HS-5 (cell line): ENCODE measurements at regions not wholly inside any gene's neighbourhood (a gene's known extent, or its start where the extent isn't known, plus 50 kb on each side); places are given as distances from the start of the nearest gene placed in this dataset.
"Not testable (repeated sequence)": the region's sequence is repeated elsewhere in the genome, so short reads cannot be mapped to it uniquely, and the experiment has no call there.

Source experiments
- DNase-seq: peaks from one replicate; pipeline ENCODE4 v3.0.0-alpha.2; 2012; ENCODE audit warnings: low read depth

GRCh38 chr6:144477396-144477795 lies 192.3 kb downstream of the UTRN start:
- no peak for DNase-seq

- no peak for DNase-seq
Observed at GRCh38 chr6:144477856-144478255, 192.7 kb downstream of the UTRN start.

- no peak for DNase-seq
Observed at GRCh38 chr6:144478483-144478882, 193.3 kb downstream of the UTRN start.

- no peak for DNase-seq
Observed at GRCh38 chr6:144479991-144480390, 194.9 kb downstream of the UTRN start.

- DNase-seq: no peak
Observed at GRCh38 chr6:144480473-144480872, 195.3 kb downstream of the UTRN start.

- DNase-seq: no peak
Observed at GRCh38 chr6:144481527-144481926, 196.4 kb downstream of the UTRN start.

- peak; percentile 39 for DNase-seq
Observed at GRCh38 chr6:144482142-144482541, 197.0 kb downstream of the UTRN start.

- DNase-seq: no peak
Observed at GRCh38 chr6:144485531-144485930, 200.4 kb downstream of the UTRN start.

- no peak for DNase-seq
Observed at GRCh38 chr6:144488590-144488989, 203.5 kb downstream of the UTRN start.

GRCh38 chr6:144493035-144493910 lies 208.1 kb downstream of the UTRN start:
- DNase-seq: peak; percentile 9

- not testable (repeated sequence) for DNase-seq
Observed at GRCh38 chr6:144495076-144495475, 209.9 kb downstream of the UTRN start.

- no peak for DNase-seq
Observed at GRCh38 chr6:144497650-144498049, 212.5 kb downstream of the UTRN start.

- no peak for DNase-seq
Observed at GRCh38 chr6:144500892-144501291, 215.8 kb downstream of the UTRN start.

- not testable (repeated sequence) for DNase-seq
Observed at GRCh38 chr6:144505214-144505613, 220.1 kb downstream of the UTRN start.

GRCh38 chr6:144506051-144506450 lies 220.9 kb downstream of the UTRN start:
- DNase-seq: not testable (repeated sequence)

- DNase-seq: not testable (repeated sequence)
Observed at GRCh38 chr6:144507772-144508312, 222.7 kb downstream of the UTRN start.

- no peak for DNase-seq
Observed at GRCh38 chr6:144510859-144511258, 225.7 kb downstream of the UTRN start.

- DNase-seq: no peak
Observed at GRCh38 chr6:144515761-144516160, 230.6 kb downstream of the UTRN start.

GRCh38 chr6:144519426-144519825 lies 234.3 kb downstream of the UTRN start:
- no peak for DNase-seq

- DNase-seq: no peak
Observed at GRCh38 chr6:144528743-144529425, 243.7 kb downstream of the UTRN start.

- no peak for DNase-seq
Observed at GRCh38 chr6:144530118-144530517, 245.0 kb downstream of the UTRN start.

- DNase-seq: not testable (repeated sequence)
Observed at GRCh38 chr6:144532238-144532637, 247.1 kb downstream of the UTRN start.

- DNase-seq: no peak
Observed at GRCh38 chr6:144534180-144534579, 249.0 kb downstream of the UTRN start.
